Vagina (tissue), 2 donors: ENCODE measurements at regions not wholly inside any gene's neighbourhood (a gene's known extent, or its start where the extent isn't known, plus 50 kb on each side); places are given as distances from the start of the nearest gene placed in this dataset.

Source experiments
- POLR2A ChIP-seq, 2 donors: fragments of 450-650 bp; IDR thresholded peaks; one replicate each; pipeline ENCODE4 v1.6.1; 2017; ENCODE audit warnings: antibody characterized with exemption in 2 of 2, mild to moderate bottlenecking in 2 of 2, moderate library complexity in 2 of 2
- POLR2AphosphoS5 ChIP-seq, 2 donors: sonication (generic); formaldehyde crosslinking; IDR thresholded peaks; one replicate each; pipeline ENCODE4 v1.9.0; 2017; ENCODE audit warnings: antibody characterized with exemption in 2 of 2, mild to moderate bottlenecking in 2 of 2, low read depth in 1 of 2; ENCODE audit not compliant: insufficient read depth in 1 of 2
- TF ChIP-seq, protein P1 (sequence below), 3 experiments: fragments of 450-650 bp in 2 of 3; fragments of 200-600 bp in 1 of 3; sonication (generic) in 1 of 3; IDR thresholded peaks; one replicate each; pipeline ENCODE4 v1.5.1; 2017 to 2019; ENCODE audit warnings: antibody characterized with exemption in 3 of 3, mild to moderate bottlenecking in 2 of 3, moderate library complexity in 2 of 3

GRCh38 chr2:150099805-150100204 lies 387.7 kb downstream of the RND3 start:
- TF ChIP-seq POLR2AphosphoS5 (IDR thresholded peaks at IDR 0.05; ENCODE audit: insufficient read depth in 1 of 2, low read depth in 1 of 2): no peak
- TF ChIP-seq POLR2A (IDR thresholded peaks at IDR 0.05): no peak
- TF ChIP-seq, protein P1, sequence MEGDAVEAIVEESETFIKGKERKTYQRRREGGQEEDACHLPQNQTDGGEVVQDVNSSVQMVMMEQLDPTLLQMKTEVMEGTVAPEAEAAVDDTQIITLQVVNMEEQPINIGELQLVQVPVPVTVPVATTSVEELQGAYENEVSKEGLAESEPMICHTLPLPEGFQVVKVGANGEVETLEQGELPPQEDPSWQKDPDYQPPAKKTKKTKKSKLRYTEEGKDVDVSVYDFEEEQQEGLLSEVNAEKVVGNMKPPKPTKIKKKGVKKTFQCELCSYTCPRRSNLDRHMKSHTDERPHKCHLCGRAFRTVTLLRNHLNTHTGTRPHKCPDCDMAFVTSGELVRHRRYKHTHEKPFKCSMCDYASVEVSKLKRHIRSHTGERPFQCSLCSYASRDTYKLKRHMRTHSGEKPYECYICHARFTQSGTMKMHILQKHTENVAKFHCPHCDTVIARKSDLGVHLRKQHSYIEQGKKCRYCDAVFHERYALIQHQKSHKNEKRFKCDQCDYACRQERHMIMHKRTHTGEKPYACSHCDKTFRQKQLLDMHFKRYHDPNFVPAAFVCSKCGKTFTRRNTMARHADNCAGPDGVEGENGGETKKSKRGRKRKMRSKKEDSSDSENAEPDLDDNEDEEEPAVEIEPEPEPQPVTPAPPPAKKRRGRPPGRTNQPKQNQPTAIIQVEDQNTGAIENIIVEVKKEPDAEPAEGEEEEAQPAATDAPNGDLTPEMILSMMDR (IDR thresholded peaks at IDR 0.05): no peak
